ENCODE measurements at regions not wholly inside any gene's neighbourhood (a gene's known extent, or its start where the extent isn't known, plus 50 kb on each side); places are given as distances from the start of the nearest gene placed in this dataset.
"Not testable (repeated sequence)": the region's sequence is repeated elsewhere in the genome, so short reads cannot be mapped to it uniquely, and the experiment has no call there.

GRCh38 chr2:7609974-7610373 is 692.8 kb downstream of the RNF144A start:
- DNase-seq: no peak

GRCh38 chr2:7611750-7612149 is 694.5 kb downstream of the RNF144A start:
- no peak for DNase-seq

GRCh38 chr2:7612969-7613368 is 695.8 kb downstream of the RNF144A start:
- no peak for DNase-seq

- no peak for DNase-seq
Observed at GRCh38 chr2:7613831-7614230, 696.6 kb downstream of the RNF144A start.

GRCh38 chr2:7618031-7618430 is 700.8 kb downstream of the RNF144A start:
- DNase-seq: no peak

GRCh38 chr2:7619203-7619970 is 702.2 kb downstream of the RNF144A start:
- DNase-seq: no peak

GRCh38 chr2:7620255-7620654 is 703.0 kb downstream of the RNF144A start:
- DNase-seq: no peak

- no peak for DNase-seq
Observed at GRCh38 chr2:7621018-7621814, 704.0 kb downstream of the RNF144A start.

GRCh38 chr2:7625392-7626138 is 708.4 kb downstream of the RNF144A start:
- DNase-seq: no peak

- no peak for DNase-seq
Observed at GRCh38 chr2:7626139-7626537, 708.9 kb downstream of the RNF144A start.

- no peak for DNase-seq
Observed at GRCh38 chr2:7627583-7627982, 710.4 kb downstream of the RNF144A start.

GRCh38 chr2:7632420-7632819 is 715.2 kb downstream of the RNF144A start:
- DNase-seq: no peak

- DNase-seq: no peak
Observed at GRCh38 chr2:7633566-7634153, 716.4 kb downstream of the RNF144A start.

- no peak for DNase-seq
Observed at GRCh38 chr2:7634409-7634808, 717.2 kb downstream of the RNF144A start.

- DNase-seq: no peak
Observed at GRCh38 chr2:7639476-7639875, 722.3 kb downstream of the RNF144A start.

GRCh38 chr2:7641272-7641671 is 724.1 kb downstream of the RNF144A start:
- not testable (repeated sequence) for DNase-seq

- DNase-seq: no peak
Observed at GRCh38 chr2:7646024-7646423, 728.8 kb downstream of the RNF144A start.

GRCh38 chr2:7646661-7647060 is 729.4 kb downstream of the RNF144A start:
- no peak for DNase-seq

GRCh38 chr2:7648221-7648795 is 731.1 kb downstream of the RNF144A start:
- DNase-seq: no peak

- no peak for DNase-seq
Observed at GRCh38 chr2:7649461-7650228, 732.4 kb downstream of the RNF144A start.

- DNase-seq: no peak
Observed at GRCh38 chr2:7653617-7654016, 736.4 kb downstream of the RNF144A start.

GRCh38 chr2:7655629-7656028 is 738.4 kb downstream of the RNF144A start:
- DNase-seq: no peak
